Fibroblast of mammary gland (primary cell): ENCODE measurements at regions not wholly inside any gene's neighbourhood (a gene's known extent, or its start where the extent isn't known, plus 50 kb on each side); places are given as distances from the start of the nearest gene placed in this dataset.
A peak's percentile ranks its signal among the peaks of the same experiment; 100 is the strongest.

ENCODE experiments used
- DNase-seq: peaks from one replicate; pipeline ENCODE4 v3.0.0-alpha.2; 2010; ENCODE audit warnings: low read depth
- H3K4me3 ChIP-seq: 2 replicates; pipeline ENCODE4 v1.5.1; 2011; ENCODE audit warnings: low read depth, mild to moderate bottlenecking, low read length, moderate library complexity; ENCODE audit not compliant: control insufficient read depth
- CTCF ChIP-seq: conservative IDR thresholded peaks from 2 replicates; pipeline ENCODE4 v1.5.1; 2011; ENCODE audit warnings: low read depth, low read length, inconsistent platforms; ENCODE audit not compliant: control insufficient read depth, insufficient read depth

GRCh38 chr22:45112136-45112879, 51.4 kb upstream of the NUP50 start:
- H3K4me3 ChIP-seq = no peak overlapping the region
- TF ChIP-seq CTCF = no peak
- DNase-seq = peak; percentile 83
